NCI-H1930 (cell line): ENCODE measurements at regions not wholly inside any gene's neighbourhood (a gene's known extent, or its start where the extent isn't known, plus 50 kb on each side); places are given as distances from the start of the nearest gene placed in this dataset.
"Not testable (repeated sequence)": the region's sequence is repeated elsewhere in the genome, so short reads cannot be mapped to it uniquely, and the experiment has no call there.

Experiments
- DNase-seq, 2 experiments: peaks; one replicate each; lab custom pipeline; 2025; lab: John Stamatoyannopoulos, UW

- DNase-seq = no peak
Observed at GRCh38 chr5:1958211-1959010, 75.7 kb upstream of the IRX4 start.

- no peak for DNase-seq
Observed at GRCh38 chr5:1955586-1955985, 72.9 kb upstream of the IRX4 start.

- DNase-seq = not testable (repeated sequence)
Observed at GRCh38 chr5:1953710-1954109, 71.0 kb upstream of the IRX4 start.

GRCh38 chr5:1952444-1953099 is 69.8 kb upstream of the IRX4 start:
- no peak for DNase-seq

GRCh38 chr5:1952021-1952420 is 69.3 kb upstream of the IRX4 start:
- DNase-seq = no peak

GRCh38 chr5:1951165-1951816 is 68.6 kb upstream of the IRX4 start:
- no peak for DNase-seq

GRCh38 chr5:1950708-1951103 is 68.0 kb upstream of the IRX4 start:
- no peak for DNase-seq

- DNase-seq = no peak
Observed at GRCh38 chr5:1950096-1950707, 67.5 kb upstream of the IRX4 start.

GRCh38 chr5:1949253-1949652 is 66.5 kb upstream of the IRX4 start:
- no peak for DNase-seq

- no peak for DNase-seq
Observed at GRCh38 chr5:1948663-1949191, 66.0 kb upstream of the IRX4 start.

- DNase-seq = no peak
Observed at GRCh38 chr5:1948111-1948510, 65.4 kb upstream of the IRX4 start.

GRCh38 chr5:1946776-1947175 is 64.1 kb upstream of the IRX4 start:
- no peak for DNase-seq

GRCh38 chr5:1946122-1946677 is 63.5 kb upstream of the IRX4 start:
- DNase-seq = no peak

- no peak for DNase-seq
Observed at GRCh38 chr5:1945606-1946005, 62.9 kb upstream of the IRX4 start.

- no peak for DNase-seq
Observed at GRCh38 chr5:1944408-1944807, 61.7 kb upstream of the IRX4 start.

- no peak for DNase-seq
Observed at GRCh38 chr5:1943481-1943880, 60.8 kb upstream of the IRX4 start.

- no peak for DNase-seq
Observed at GRCh38 chr5:1942630-1943029, 59.9 kb upstream of the IRX4 start.

- no peak for DNase-seq
Observed at GRCh38 chr5:1942158-1942557, 59.4 kb upstream of the IRX4 start.

- DNase-seq = no peak
Observed at GRCh38 chr5:1939256-1939655, 56.5 kb upstream of the IRX4 start.

GRCh38 chr5:1938310-1939000 is 55.7 kb upstream of the IRX4 start:
- no peak for DNase-seq

- no peak for DNase-seq
Observed at GRCh38 chr5:1937590-1937989, 54.9 kb upstream of the IRX4 start.

GRCh38 chr5:1936901-1937300 is 54.2 kb upstream of the IRX4 start:
- DNase-seq = no peak
